OCI-LY1 (cell line): ENCODE measurements at regions not wholly inside any gene's neighbourhood (a gene's known extent, or its start where the extent isn't known, plus 50 kb on each side); places are given as distances from the start of the nearest gene placed in this dataset.

Experiments
- CTCF ChIP-seq: fragments of 200-600 bp; sonication (generic), shearing (Covaris generic); IDR thresholded peaks from 2 replicates; pipeline ENCODE4 v1.5.1; 2017; ENCODE audit warnings: mild to moderate bottlenecking, antibody characterized with exemption, low read length, moderate library complexity, mixed read lengths
- EZH2 ChIP-seq: fragments of 200-600 bp; sonication (generic), shearing (Covaris generic); IDR thresholded peaks from 2 replicates; pipeline ENCODE4 v1.8.0; 2017; ENCODE audit warnings: borderline replicate concordance, mixed run types, mild to moderate bottlenecking, antibody characterized with exemption, low read length, moderate library complexity, mixed read lengths

- TF ChIP-seq CTCF (no peak), EZH2 (no peak)
Observed at GRCh38 chr5:159730285-159730684, 186.0 kb upstream of the ADRA1B start.
